Endothelial cell of umbilical vein (primary cell): ENCODE measurements at regions not wholly inside any gene's neighbourhood (a gene's known extent, or its start where the extent isn't known, plus 50 kb on each side); places are given as distances from the start of the nearest gene placed in this dataset.

Source experiments
- BruUV-seq: library from RNA; stranded (reverse); fragments of 400-500 nt; replicated peaks from 2 replicates; lab custom pipeline; 2021; lab: Mats Ljungman, UMichigan
- CTCF ChIA-PET: fragments of 300-600, 350-600 bp; sonication (Branson Sonifier 250); formaldehyde crosslinking; loops from one replicate; lab custom pipeline; 2021; ENCODE audit warnings: antibody characterized with exemption, inconsistent platforms; lab: Charles Lee
- POLR2A ChIA-PET: fragments of 300-600, 350-600 bp; sonication (Branson Sonifier 250); formaldehyde crosslinking; loops from one replicate; lab custom pipeline; 2021; ENCODE audit warnings: antibody characterized with exemption, inconsistent platforms; lab: Charles Lee
- DNase-seq: peaks from one replicate; pipeline ENCODE4 v3.0.0-alpha.2; 2011; ENCODE audit warnings: low read depth, low spot score
- FAIRE-seq: peaks from 2 replicates; lab custom pipeline; 2011; peaks lifted over from hg19 to GRCh38; lab: Jason Lieb, UNC
- H2AFZ ChIP-seq: 2 replicates; pipeline ENCODE4 v1.6.0; 2012; ENCODE audit warnings: low read depth, low read length, control low read depth, inconsistent platforms
- H3K27ac ChIP-seq: 2 replicates; pipeline ENCODE4 v1.5.1; 2011; ENCODE audit warnings: low read depth, mild to moderate bottlenecking, control low read depth, low read length, moderate library complexity; ENCODE audit not compliant: insufficient read depth
- H3K27me3 ChIP-seq, 2 experiments: 2 replicates each; pipeline versions ENCODE4 v1.6.0 to v1.6.1; 2011; ENCODE audit warnings: low read length in 2 of 2, mixed read lengths in 1 of 2; ENCODE audit not compliant: control insufficient read depth in 2 of 2, insufficient read depth in 2 of 2
- H3K36me3 ChIP-seq, 2 experiments: 2 replicates in 1 of 2; 3 replicates in 1 of 2; pipeline ENCODE4 v1.5.1; 2011; ENCODE audit warnings: low read length in 2 of 2, mild to moderate bottlenecking in 1 of 2, moderate library complexity in 1 of 2; ENCODE audit not compliant: control insufficient read depth in 2 of 2, insufficient read depth in 2 of 2; ENCODE audit errors: extremely low read depth in 1 of 2
- H3K4me1 ChIP-seq: 3 replicates; pipeline ENCODE4 v1.5.1; 2011; ENCODE audit warnings: mild to moderate bottlenecking, low read length; ENCODE audit not compliant: control insufficient read depth, insufficient read depth; ENCODE audit errors: extremely low read depth
- H3K4me2 ChIP-seq: 2 replicates; pipeline ENCODE4 v1.6.1; 2011; ENCODE audit warnings: low read length, control low read depth, mixed read lengths; ENCODE audit not compliant: insufficient read depth
- H3K4me3 ChIP-seq, 3 experiments: fragments of 200-600 bp in 1 of 3; sonication (generic), shearing (Covaris generic) in 1 of 3; replicated peaks in 1 of 3; 2 replicates each; pipeline ENCODE4 v1.5.1; 2011 to 2016; ENCODE audit warnings: control low read depth in 3 of 3, low read length in 3 of 3, mild to moderate bottlenecking in 2 of 3, inconsistent platforms in 1 of 3, low read depth in 1 of 3, moderate library complexity in 1 of 3; ENCODE audit not compliant: insufficient read depth in 1 of 3
- H3K79me2 ChIP-seq: 2 replicates; pipeline ENCODE4 v1.6.0; 2012; ENCODE audit warnings: low read length, inconsistent platforms; ENCODE audit not compliant: control insufficient read depth, insufficient read depth
- H3K9ac ChIP-seq: replicated peaks from 2 replicates; pipeline ENCODE3; 2011; ENCODE audit warnings: low read length, control low read depth; ENCODE audit not compliant: insufficient read depth; ENCODE audit errors: extremely low read depth
- H3K9me1 ChIP-seq: replicated peaks from 3 replicates; pipeline ENCODE4 v1.6.0; 2011; ENCODE audit warnings: mild to moderate bottlenecking, low read length; ENCODE audit not compliant: control insufficient read depth, insufficient read depth; ENCODE audit errors: extremely low read depth
- H3K9me3 ChIP-seq: replicated peaks from 2 replicates; pipeline ENCODE4 v1.5.1; 2012; ENCODE audit warnings: low read length, inconsistent platforms; ENCODE audit not compliant: control insufficient read depth, insufficient read depth
- H4K20me1 ChIP-seq: replicated peaks from 2 replicates; pipeline ENCODE3; 2011; ENCODE audit warnings: mild to moderate bottlenecking, low read length; ENCODE audit not compliant: control insufficient read depth, insufficient read depth; ENCODE audit errors: extremely low read depth
- CTCF ChIP-seq, 2 donors: IDR thresholded peaks; 1 replicate in 1 of 2; 2 replicates in 1 of 2; pipeline ENCODE4 v1.5.1; 2011; ENCODE audit warnings: low read length in 2 of 2, mild to moderate bottlenecking in 2 of 2, moderate library complexity in 2 of 2, control low read depth in 1 of 2, inconsistent platforms in 1 of 2, low read depth in 1 of 2; ENCODE audit not compliant: insufficient read depth in 1 of 2; ENCODE audit errors: extremely low read depth in 1 of 2
- EZH2 ChIP-seq: IDR thresholded peaks from 2 replicates; pipeline ENCODE4 v1.6.1; 2012; ENCODE audit warnings: borderline replicate concordance, low read depth, mild to moderate bottlenecking, moderate library complexity, low read length, inconsistent platforms; ENCODE audit not compliant: severe bottlenecking
- JUN ChIP-seq: IDR thresholded peaks from 2 replicates; pipeline ENCODE4 v1.6.1; 2011; ENCODE audit warnings: borderline replicate concordance, low read depth; ENCODE audit not compliant: insufficient read length, insufficient read depth
- MAX ChIP-seq: IDR thresholded peaks from 2 replicates; pipeline ENCODE4 v1.6.1; 2011; ENCODE audit not compliant: insufficient read depth, insufficient read length
- MYC ChIP-seq: IDR thresholded peaks from one replicate; pipeline ENCODE4 v1.6.1; 2011; ENCODE audit warnings: mild to moderate bottlenecking, low read depth, low read length
- POLR2A ChIP-seq: IDR thresholded peaks from 2 replicates; pipeline ENCODE4 v1.6.1; 2012; ENCODE audit warnings: low read depth, mild to moderate bottlenecking, control low read depth, low read length
- dilution Hi-C: fragments of 300-500 bp; cut with MboI; formaldehyde crosslinking; loops from one replicate; pipeline ENCODE4 v1.15.0; 2019; ENCODE audit warnings: low sequenced_read_pairs; ENCODE audit not compliant: extremely low pct_ligation_motif_present
- intact Hi-C: fragments of 100-400 bp; cut with micrococcal nuclease; formaldehyde crosslinking; loops from one replicate; pipeline ENCODE4 v1.10.0; 2022

GRCh38 chr3:13265507-13265906 lies 154.6 kb downstream of the NUP210 start:
- POLR2A ChIA-PET, result interaction anchor here (0.5 kb wide), 1 partner anchor 42 kb away, joined by 3 read pairs; no protein-coding TSS in a partner anchor
- BruUV-seq, result no TSS peak

More at GRCh38 chr3:13265507-13265906, 154.6 kb downstream of the NUP210 start:
- Histone ChIP-seq H3K79me2 (no peaks in the 10 kb centered on the region), H3K27me3 (no peaks in the 10 kb centered on the region), H3K4me3 (no peak overlapping the region), H3K9ac (no peak overlapping the region), H3K4me2 (no peak overlapping the region), H4K20me1 (no peaks in the 10 kb centered on the region), H3K9me1 (no peaks in the 10 kb centered on the region), H3K36me3 (no peaks in the 10 kb centered on the region), H3K27ac (no peak overlapping the region), H3K4me1 (no peaks in the 10 kb centered on the region), H3K9me3 (no peaks in the 10 kb centered on the region), H2AFZ (no peak overlapping the region)
- intact Hi-C loops, result no loop called here
- CTCF ChIA-PET, result no interaction called here
- no peak for FAIRE-seq
- no peak for DNase-seq
- TF ChIP-seq MAX, result no peak
- no peak for TF ChIP-seq EZH2
- TF ChIP-seq POLR2A, result no peak
- TF ChIP-seq MYC, result no peak
- TF ChIP-seq CTCF (IDR thresholded peaks at IDR 0.05; ENCODE audit: extremely low read depth in 1 of 2, insufficient read depth in 1 of 2, low read depth in 1 of 2, low read length in 2 of 2), result no peak
- TF ChIP-seq JUN, result no peak
- dilution Hi-C loops, result no loop called here
